NCI-H524 treated with DMSO at 0.1 percent for 48 hours (cell line): ENCODE measurements at regions not wholly inside any gene's neighbourhood (a gene's known extent, or its start where the extent isn't known, plus 50 kb on each side); places are given as distances from the start of the nearest gene placed in this dataset.

ENCODE experiments used
- DNase-seq: peaks from one replicate; lab custom pipeline; 2025; lab: John Stamatoyannopoulos, UW

DNA sequence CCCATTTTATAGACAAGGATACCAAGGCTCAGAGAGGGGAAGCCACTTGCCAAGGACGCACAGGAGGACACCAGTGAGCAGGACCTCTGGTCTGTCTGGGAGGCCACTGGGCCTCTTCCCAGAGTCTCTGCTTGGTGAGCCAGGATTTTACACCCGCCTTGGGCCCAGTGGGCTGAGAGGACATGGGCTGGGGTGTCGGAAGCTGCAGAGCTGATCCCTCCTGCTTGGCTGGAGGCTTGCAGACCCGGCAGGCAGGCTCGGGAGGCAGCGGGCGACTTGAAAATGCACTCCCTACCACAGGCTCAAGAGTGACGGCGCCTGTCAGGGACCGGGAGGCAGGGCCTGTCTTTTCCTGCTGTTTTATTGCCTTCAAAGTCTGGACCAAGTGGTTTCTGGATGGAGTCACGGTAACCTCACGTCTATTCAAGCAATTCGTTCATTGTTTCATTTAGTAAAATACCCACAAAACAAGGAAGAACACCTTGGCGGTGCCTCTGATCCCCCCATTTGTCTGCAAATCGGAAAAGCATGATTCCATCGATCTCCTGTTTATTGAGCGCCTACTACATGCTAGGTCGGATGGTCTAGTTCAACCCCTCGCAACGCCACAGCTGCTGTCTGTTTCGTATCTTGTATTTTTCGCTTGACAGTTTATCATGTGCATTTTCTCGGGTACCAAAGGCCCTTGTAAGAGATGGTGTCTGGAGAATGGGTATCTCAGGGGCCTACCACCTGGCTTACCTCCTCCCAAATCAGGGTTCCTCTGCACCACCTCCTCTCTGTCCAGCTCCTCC, 108.1 kb upstream of the IER5L start:
- no peak for DNase-seq

DNA sequence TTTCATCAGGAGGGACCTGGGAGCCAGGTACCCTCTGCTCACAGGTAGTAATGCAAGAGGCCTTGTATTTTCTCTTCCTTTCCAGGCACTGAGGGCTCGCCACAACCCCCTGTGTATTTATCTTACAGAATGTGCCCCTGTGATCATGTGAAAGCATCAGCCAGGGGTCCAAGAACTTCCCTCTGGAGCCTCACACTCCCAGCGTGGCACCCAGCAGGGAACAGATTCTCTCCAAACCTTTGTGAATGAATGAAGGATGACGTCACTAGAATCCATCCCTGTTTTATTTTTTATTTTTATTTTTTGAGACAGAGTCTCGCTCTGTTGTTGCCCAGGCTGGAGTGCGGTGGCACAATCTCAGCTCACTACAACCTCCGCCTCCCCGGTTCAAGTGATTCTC, 107.3 kb upstream of the IER5L start:
- DNase-seq = no peak

DNA sequence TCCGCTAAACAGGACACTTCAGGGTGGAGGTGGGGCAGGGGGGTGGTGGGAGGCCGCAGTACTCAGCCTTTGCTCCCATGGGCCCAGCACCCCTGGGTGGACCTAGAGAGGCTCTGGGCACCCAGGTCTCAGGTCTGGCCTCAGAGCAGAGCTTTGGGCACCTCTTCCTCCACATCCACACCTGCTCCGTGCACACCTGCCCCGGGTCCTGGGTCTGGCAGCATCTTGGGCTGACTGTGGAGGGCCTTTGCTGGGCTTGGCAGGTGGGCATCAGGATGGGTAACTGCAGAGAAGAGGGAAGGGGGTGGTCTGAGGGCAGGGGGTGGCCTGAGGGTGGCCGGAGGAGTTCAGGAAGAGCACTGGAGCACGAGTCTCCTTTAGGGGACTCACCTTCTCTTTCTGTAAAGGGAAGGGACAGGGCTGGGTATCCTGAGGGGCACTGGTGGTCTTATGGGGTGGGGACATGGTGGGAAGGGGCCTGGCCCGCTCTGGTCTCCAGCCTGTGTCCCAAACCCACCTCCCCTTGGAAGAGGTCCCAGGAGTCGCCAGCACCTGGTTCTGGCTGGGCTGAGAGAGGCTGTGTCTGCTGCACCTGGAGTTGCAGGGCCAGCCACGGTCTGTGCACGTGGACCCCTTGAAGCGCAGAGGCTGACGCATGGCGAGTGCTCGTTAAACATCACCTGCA, 106.7 kb upstream of the IER5L start:
- no peak for DNase-seq

DNA sequence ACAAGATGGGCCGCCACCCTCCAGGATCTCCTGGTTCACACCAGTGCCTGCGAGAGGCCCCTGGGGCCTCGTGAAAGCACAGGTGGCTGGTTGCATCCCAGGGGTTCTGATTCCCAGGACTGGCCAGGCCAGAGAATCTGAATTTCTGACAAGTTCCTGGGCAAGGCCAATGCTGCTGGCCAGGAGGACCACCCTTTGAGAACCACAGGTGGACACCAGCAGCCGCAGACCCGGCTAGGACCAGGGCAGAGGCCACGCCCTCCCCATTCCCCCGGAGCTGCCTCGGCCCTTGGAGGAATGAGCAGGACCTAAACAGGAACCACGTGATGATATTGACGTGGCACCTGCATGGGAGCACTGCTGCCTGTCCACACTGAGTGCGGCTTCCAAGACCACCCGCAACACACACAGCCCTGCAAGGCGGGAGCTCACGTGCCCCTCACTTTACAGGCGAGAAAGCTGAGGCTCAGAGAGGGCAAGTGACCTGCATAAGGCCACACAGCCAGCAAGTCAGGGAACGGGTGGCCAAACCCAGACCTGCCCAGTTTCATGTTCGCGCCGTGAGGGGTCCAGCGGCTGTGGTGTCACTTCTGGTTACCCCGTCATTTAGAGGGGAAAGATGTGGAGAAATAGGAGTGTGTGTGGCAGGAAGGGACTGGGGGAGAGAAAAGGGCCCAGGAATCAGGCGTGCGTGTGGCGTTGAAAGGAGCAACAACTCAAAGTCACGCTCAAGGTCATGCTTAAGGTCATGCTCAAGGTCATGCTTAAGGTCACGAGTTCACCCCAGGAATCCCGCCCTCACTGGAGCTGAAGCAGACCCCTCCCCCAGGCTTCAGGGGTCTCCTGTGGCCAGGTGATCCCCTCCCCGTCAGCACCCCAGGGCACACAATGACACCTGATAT, 105.9 kb upstream of the IER5L start:
- DNase-seq = no peak

DNA sequence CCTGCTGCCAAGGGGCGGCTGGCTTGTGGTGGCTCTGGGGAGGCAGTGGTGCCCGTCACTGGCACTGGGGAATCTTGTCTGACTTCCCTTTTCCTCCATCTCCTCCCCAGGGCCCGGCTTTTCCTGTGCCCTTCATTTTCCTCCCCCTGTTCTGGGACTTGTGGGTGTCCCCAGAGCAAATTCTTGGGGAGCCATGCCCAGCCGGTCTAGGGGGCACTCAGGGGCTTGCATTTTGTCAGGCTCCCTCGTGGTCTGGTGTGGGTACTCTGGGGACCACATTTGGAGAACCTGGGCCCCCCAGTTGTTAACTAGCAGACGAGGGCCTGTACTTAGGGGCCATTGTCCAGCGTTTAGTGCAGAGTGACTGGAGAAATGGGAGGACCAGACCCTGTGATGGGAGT, 105.2 kb upstream of the IER5L start:
- DNase-seq = no peak

DNA sequence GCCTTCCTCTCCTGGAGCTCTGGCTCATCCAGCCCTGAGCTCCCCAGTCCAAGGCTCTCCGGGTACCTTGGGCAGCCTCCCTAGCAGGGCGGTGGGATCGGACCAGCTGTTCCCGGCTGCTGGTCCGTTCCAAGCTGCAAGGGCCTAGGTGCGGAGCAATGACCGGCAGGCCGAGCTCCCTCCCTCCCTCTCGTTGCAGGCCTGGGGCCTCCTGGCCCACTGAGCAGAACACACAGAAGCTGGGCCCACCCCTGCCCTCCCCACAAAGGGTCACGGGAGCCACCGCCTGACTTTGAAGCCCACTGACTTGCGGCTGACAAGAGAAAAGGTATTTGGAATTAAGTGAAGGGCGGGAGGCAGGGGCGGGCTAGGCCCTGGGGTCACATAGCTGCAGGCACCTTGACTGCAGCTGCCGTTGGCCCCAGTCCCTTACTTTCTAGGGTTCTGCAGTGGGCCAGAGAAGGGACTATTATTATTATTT, 104.7 kb upstream of the IER5L start:
- no peak for DNase-seq

DNA sequence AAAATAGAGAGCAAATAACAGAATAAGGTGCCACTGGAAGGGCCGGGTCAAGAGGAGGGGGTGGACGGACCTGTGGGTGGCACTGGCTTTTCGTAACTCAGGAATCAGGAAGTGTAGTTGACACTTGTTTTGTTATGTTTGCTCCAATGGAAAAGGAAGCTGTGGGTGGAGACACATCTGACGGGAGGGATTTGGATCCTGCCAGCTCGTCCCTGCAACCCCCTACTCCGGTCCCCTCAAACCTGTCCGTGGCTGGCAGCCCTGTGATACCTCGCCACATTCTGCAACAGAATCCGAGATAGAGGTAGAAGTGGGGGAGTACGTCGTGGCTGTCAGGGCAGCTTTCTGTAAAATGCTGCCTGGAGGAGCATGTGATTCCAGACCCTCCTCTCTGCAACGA, 104.2 kb upstream of the IER5L start:
- no peak for DNase-seq

DNA sequence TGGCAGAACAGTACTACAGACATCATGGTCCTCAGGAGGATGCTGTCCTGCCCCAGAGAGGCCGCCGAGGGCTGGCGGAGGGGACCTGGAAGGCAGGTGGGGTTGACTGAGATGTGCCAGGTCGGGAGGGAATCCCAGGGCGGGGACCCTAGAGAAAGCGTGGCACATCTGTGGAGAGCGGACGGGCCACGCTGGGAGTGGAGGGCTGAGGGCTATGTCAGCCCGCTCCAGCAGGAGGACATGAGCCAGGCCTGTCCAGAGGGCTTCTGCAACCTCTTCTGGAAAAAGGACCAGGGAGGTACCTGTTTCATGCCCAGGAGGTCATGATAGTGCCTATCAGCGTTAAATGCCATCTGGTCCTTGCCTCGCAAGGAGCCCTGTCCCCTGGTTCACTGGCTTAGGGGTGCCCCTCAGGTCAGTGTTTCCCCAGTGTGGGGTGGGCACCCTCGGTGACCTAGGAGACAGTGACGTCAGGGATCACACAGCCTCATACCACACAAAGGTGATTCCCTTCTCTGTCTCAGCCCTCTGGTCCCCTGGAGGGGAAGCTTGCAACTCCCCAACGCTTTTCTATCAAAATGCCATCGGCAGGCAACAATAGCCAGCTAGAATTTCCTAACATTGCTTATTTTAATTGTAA, 103.6 kb upstream of the IER5L start:
- no peak for DNase-seq

DNA sequence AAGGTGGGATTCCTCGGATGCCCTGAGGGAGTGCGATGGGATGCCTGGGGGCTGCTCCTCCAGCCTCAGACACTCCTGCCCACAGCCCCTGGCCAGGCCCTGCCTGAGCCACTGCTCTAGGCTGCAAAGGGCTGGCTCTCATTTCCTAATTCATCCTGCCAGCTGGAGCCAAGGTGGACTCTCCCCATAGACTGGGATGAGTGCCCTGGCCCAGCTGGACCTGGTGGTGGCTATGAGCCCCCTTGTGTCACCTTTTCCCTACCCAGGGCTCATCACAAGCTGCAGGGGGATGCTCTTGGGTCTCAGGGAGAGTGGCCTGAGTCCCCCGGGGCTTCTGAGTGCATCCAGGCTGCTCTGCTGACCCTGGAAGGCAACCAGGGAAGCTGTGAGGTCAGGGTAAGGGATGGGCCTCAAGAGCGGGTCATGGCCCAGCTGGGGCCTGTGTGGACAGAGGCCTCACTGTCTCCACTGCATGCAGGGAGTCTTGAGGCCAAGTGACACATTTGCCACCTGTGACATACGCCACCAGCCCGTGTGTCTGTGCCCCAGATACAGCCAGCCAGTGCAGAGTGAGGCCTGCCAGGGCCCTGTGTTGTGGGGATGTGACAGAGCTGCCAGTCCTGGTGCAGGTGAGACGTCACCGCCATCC, 102.7 kb upstream of the IER5L start:
- no peak for DNase-seq

DNA sequence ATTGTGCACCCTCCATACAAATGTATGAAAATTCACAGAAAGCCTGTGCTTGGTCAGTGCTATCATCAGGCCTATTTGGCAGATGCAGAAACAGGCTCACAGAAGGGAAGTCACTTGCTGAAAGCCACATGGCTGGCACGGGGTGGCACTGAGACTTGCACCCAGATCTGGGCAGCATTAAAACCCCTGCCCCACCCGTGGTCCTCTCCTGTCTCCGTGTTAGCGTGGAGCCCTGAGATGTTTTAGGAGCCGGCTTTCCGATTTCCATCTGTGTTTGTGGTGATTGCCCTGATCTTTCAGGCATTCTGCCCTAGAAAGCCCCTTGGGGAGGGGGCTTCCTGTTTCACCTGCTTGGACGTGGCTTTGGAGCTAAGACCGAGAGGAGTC, 102.2 kb upstream of the IER5L start:
- DNase-seq = no peak

DNA sequence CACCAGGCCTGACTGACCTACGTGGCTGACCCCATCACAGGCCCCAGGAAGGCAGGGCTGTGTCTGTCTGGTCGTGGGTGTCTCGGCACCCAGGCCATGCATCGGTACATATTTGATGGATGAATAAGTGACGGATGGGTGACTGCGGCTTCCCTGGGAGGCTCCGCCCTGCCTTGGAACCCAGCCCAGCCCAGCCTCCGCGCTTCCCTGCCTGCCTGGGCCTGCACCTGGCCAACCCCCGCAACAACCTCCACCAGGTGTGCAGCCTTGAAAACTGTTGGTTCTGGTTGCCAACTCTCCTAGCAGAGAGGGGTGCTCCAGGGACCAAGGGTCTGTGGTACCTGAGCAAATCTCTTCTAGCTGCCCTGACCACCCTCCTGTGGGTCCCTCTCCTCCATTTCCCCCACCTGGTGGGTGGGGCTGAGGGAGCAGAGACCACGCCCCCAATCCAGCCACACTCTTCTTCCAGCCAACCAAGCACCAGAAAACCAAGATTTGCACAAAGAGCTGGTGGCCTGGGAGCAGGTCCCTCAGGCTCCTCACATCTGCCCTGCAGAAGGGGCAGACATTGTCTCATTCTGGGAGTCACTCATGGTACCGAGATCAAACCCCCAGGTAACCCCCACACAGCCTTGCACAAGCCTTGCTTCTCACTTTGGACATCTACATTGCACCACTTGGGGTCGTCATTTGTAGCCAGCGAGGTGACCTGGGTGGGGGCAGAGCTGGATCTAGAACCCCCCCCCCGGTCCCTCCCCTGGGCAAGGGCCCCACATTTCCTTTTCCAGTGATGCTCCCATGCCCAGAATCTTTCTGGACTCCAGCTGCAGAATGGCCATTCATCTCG, 100.6 kb upstream of the IER5L start:
- no peak for DNase-seq

DNA sequence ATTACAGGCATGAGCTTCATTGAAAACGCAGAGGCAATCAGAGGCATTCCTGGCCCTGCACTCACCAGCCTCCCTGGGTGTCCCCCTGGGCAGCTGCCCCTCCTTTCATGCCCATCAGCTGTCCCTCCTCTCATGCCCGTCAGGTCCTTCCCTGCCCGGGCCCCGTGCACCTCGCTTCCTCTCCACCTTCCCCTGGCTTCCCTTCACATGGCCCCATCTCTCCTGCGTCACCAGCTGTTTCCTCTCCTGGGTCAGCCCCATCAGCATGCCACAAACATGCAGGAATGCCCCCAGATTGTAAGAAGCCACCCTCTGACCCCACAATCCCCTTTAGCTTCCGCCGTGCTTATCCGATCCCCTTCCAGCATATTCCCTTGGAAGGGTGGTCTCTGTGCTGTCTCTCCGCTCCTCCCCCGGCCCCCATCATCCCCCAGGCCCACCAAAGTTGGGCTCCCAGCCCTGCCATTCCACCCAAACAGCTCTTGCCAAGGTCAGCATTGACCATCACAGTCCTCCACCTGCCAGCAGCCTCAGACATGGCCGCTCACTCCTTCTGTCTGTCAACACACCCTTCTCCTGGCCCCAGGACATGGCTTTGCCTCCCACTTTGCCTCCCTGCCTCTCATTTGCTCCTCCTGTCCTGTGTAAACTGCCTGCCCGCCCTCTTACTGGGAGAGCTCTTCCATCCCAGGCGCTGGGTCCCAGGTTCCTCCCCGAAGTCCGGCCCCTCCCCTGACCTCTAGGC, 98.6 kb upstream of the IER5L start:
- no peak for DNase-seq

DNA sequence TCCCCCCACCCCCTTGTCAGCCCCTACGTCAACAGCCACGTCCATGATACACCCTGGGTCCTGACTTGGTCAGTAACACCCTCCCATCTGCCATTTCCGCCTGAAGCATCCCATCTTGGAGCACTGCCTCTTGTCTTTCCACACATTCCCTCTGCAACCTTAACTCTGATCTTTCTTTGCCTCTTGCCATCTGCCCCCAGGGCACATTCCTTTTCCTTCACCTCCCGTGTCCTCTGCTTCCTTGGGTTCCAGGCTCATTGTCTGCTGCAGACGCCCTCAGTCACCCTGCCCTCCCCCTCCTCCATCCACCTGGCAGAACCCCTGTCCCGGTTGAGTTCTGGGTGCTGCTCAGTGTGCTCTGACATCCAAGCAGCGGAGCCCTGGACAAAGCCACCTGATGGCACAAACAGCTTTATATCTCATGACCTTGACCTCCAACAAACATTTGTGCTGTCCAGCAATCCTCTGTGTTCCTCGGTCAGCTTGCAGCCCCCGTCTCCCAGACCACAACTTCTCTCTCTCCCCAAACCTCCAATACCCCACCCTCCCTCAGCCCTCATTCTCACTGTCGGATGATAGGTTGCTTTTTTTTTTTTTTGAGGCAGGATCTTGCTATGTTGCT, 97.7 kb upstream of the IER5L start:
- no peak for DNase-seq

DNA sequence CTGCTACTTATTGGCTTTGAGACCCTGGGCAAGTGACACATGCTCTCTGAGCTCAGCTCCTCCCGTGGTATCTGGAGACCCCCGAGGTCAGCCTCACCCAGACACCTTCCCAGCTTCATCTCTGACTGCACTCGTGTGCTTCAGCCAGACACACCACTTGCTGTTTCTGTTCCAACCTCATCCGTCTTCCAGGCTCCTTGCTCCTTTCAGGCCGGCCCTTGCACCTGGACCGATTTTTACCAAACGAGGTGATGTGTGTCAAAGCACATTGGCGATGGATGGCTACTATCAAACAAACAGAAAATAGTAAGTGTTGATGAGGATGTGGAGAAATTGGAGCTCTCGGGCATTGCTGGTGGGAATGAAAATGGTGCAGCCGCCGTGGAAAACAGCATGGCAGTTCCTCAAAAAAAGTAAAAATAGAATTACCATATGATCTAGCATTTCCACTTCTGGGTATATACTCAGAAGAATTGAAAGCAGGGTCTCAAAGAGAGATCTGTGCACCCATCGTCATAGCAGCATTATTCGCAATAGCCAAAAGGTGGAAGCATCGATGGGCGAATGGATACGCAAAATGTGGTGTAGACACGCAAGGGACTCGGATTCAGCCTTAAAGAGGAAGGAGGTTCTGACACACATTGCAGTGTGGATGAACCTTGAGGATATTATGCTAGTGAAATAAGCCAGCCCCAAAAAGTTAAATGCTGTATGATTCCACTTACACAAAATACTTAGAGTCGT, 96.1 kb upstream of the IER5L start:
- DNase-seq = no peak

DNA sequence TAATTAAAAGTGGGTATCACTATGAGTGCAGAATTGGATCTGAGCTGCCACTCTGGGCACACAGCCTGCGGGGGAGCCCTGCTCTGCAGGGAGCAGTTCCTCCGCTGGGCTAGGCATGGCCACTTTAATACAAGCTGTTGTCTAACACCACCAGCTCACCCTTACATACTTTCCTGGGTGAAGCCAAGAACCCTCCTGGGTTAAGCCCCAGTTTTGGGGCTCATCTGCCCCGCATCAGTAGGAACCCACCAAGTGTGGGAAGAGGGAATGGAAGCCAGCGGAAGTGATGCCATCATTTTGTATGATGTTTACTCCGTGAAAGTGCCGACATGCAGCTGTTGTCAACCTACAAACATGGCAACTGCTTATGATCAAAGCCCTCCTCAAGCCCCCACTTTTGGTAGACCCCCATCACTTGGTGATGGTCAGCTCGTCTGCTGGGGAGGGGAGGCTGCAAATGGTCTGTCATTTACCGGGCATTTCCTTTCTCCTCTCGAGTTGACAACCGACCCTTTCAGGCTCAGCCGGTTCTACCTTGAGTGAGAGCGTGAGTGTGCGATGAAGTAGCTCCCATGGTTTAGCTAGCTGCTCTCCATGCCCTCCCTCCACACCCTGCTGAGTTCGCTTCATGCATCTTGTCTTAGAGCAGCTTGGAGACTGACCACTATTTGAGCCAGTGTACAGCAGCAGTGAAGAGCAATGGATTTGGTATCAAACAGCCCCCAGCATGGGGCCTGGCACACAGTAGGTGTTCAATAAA, 95.3 kb upstream of the IER5L start:
- DNase-seq = no peak

DNA sequence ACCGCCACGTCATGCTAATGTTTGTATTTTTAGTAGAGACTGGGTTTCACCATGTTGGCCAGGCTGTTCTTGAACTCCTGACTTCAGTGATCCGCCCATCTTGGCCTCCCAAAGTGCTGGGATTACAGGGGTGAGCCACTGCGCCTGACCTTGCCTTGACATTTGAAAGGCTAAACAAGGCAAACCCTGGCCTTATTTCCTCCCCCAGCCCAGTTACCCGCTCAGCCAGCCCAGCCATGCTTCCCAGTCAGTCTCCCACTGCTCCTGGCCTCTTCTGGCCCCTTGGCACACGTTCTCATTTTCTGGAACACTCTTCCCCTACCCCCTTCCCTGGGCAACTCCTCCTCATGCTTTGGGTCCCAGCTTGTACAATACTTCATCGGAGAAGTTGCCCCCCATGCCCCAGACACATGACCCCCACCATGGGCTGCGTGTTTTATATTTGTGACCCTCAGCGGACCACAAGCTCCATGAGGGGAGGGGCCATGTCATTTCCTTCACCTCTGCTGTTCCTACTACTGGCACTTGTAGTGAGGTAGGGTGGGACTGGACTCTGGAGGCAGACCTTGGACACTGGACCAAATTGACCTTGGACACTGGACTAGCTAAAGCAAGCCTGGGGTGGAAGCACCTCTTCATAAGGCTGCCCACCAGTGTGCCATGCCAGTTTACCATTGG, 94.4 kb upstream of the IER5L start:
- DNase-seq = no peak

DNA sequence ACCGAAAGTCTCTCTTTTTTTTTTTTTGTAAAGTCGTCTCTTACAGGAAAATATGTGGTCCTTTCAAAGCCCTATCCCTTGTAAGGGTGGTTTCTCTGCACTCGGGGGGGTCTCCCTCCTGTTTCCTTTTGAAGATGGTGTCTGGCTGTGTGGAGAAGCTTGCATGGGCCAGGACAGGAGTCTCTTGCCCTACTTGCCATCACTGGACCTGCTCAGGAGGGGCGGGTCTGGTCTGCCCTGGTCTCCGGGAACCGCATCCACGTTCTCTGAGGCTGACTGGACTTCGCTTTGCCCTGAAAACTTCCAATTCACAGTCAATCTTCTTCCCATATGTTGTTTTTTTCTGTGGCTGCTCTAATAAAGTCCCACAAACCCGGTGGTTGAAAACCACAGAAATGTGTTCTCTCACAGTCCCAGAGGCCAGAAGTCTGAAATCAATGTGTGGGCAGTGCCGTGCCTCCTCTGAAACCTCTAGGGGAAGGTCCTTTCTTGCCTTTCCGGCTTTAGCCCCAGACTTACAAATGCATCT, 92.9 kb upstream of the IER5L start:
- no peak for DNase-seq
